ENCODE measurements at regions not wholly inside any gene's neighbourhood (a gene's known extent, or its start where the extent isn't known, plus 50 kb on each side); places are given as distances from the start of the nearest gene placed in this dataset.

DNA sequence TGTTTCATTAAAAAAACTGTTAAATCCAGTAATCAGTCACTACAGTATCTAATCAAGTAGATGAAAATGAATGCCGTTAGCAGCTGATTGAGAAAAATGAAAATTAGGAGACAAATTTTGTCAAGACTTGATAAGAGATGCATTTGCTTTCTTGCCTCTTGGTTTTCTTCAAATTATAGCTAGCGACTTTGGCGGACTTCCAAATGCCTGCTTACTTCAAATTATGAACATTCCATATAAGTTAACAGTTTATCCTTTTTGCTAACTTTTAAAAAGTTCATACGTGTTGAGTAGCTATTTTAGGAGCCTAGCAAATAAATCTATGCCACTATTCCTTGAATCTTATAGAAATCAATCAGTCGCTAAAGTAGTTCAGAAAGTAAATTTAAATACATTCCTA lies 58.8 kb downstream of the PPP4R3C start:
- no peak for DNase-seq
- Histone ChIP-seq H3K9me3 (peaks cover 0 to 4% (median 0%) of the 10 kb centered on the region in 8 donors), H3K27me3 (replicated peaks in 1 of 7) (no peaks in the 10 kb centered on the region), H3K36me3 (no peaks in the 10 kb centered on the region), H3K27ac (no peak overlapping the region), H3K4me1 (no peaks in the 10 kb centered on the region), H3K4me3 (no peak overlapping the region)
- intact Hi-C loops (cut with DNase I; ENCODE audit: low total_unique reads) = no loop called here
- WGBS, 5 donors = 69 to 86% (median 80%) methylated on average over 5 of the region's 5 CpGs
- TF ChIP-seq POLR2A (IDR thresholded peaks at IDR 0.05) = no peak

DNA sequence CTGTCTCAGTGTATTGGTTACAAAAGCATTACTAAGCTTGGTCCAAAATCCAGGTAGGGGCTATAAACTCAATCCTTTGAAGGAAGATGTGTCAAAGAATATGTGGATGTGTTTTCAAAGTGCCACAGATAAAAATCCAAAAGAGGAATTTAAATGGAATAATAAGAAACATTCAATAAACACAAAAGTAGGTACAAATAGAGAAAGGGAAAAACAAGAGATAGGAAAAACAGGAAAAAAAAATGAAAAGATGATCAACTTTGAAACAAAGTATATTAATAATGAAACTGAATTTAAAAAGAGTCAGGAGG lies 64.0 kb downstream of the PPP4R3C start:
- intact Hi-C loops (cut with DNase I; ENCODE audit: low total_unique reads) = no loop called here
- H3K36me3 ChIP-seq = no peaks in the 10 kb centered on the region
- H3K9me3 ChIP-seq = no peaks in the 10 kb centered on the region
- no peak overlapping the region for H3K27ac ChIP-seq
- TF ChIP-seq POLR2AphosphoS5 (IDR thresholded peaks at IDR 0.05) (no peak), POLR2A (IDR thresholded peaks at IDR 0.05) (no peak)
- TF ChIP-seq, protein P1, sequence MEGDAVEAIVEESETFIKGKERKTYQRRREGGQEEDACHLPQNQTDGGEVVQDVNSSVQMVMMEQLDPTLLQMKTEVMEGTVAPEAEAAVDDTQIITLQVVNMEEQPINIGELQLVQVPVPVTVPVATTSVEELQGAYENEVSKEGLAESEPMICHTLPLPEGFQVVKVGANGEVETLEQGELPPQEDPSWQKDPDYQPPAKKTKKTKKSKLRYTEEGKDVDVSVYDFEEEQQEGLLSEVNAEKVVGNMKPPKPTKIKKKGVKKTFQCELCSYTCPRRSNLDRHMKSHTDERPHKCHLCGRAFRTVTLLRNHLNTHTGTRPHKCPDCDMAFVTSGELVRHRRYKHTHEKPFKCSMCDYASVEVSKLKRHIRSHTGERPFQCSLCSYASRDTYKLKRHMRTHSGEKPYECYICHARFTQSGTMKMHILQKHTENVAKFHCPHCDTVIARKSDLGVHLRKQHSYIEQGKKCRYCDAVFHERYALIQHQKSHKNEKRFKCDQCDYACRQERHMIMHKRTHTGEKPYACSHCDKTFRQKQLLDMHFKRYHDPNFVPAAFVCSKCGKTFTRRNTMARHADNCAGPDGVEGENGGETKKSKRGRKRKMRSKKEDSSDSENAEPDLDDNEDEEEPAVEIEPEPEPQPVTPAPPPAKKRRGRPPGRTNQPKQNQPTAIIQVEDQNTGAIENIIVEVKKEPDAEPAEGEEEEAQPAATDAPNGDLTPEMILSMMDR (IDR thresholded peaks at IDR 0.05 in 8 of 11, conservative IDR thresholded peaks at IDR 0.05 in 3 of 11) = peak in 1 of 11 experiments; percentile 11
- DNase-seq = no peak
- H3K4me1 ChIP-seq = no peaks in the 10 kb centered on the region
- H3K4me3 ChIP-seq = no peak overlapping the region
- no peaks in the 10 kb centered on the region for H3K27me3 ChIP-seq (replicated peaks in 1 of 7)

DNA sequence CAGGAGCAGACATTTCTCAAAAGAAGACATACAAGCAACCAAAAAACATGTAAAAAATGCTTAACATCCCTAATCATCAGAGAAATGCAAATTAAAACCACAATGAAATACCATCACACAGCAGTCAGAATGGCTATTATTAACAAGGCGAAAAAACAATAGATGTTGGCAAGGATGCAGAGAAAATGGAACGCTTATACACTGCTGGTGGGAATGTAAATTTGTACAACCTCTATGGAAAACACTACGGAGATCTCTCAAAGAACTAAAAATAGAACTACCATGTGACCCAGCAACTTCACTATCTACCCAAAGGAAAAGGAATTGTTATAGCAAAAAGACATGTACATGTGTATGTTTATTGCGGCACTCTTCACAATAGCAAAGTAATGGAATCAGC lies 71.5 kb downstream of the PPP4R3C start:
- no peak overlapping the region for H3K4me3 ChIP-seq
- intact Hi-C loops (cut with DNase I; ENCODE audit: low total_unique reads) = no loop called here
- 76 to 87% (median 80%) methylated on average over 4 of the region's 4 CpGs for WGBS, 5 donors
- no peak overlapping the region for H3K27ac ChIP-seq
- H3K4me1 ChIP-seq = no peaks in the 10 kb centered on the region
- TF ChIP-seq, protein P1 (IDR thresholded peaks at IDR 0.05 in 8 of 11, conservative IDR thresholded peaks at IDR 0.05 in 3 of 11) = no peak
- no peak for TF ChIP-seq POLR2A (IDR thresholded peaks at IDR 0.05)
- no peak for TF ChIP-seq POLR2AphosphoS5 (IDR thresholded peaks at IDR 0.05)
- H3K36me3 ChIP-seq = no peaks in the 10 kb centered on the region
- no peaks in the 10 kb centered on the region for H3K27me3 ChIP-seq (replicated peaks in 1 of 7)
- DNase-seq = no peak
- no peaks in the 10 kb centered on the region for H3K9me3 ChIP-seq

DNA sequence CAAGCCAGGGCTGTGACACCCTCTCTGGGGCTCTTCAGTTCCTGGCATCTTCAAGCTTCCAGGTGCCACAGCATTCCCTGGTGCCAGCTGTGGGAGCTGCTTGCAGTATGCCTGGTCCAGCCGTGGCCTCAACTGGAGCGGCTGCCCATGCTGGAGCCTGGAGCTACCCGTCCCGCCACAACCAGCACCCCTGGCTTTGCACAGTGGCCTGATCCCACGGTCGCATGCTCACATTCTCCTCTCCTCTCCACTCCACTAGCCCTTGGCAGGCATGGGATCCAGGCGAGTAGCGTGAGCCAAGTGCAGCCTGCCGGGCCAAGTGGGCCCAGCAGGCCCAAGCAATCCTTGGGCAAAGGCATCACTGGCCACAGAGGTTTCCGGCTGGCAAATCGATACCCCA lies 81.7 kb downstream of the PPP4R3C start:
- DNase-seq = no peak
- TF ChIP-seq POLR2AphosphoS5 (IDR thresholded peaks at IDR 0.05) (no peak), POLR2A (IDR thresholded peaks at IDR 0.05) (no peak)
- TF ChIP-seq, protein P1 (IDR thresholded peaks at IDR 0.05 in 8 of 11, conservative IDR thresholded peaks at IDR 0.05 in 3 of 11) = no peak
- intact Hi-C loops (cut with DNase I; ENCODE audit: low total_unique reads) = no loop called here
- Histone ChIP-seq H3K9me3 (no peaks in the 10 kb centered on the region), H3K27me3 (replicated peaks in 1 of 7) (no peaks in the 10 kb centered on the region), H3K4me1 (no peaks in the 10 kb centered on the region), H3K4me3 (no peak overlapping the region), H3K27ac (no peak overlapping the region), H3K36me3 (no peaks in the 10 kb centered on the region)
- 87 to 100% (median 94%) methylated on average over 5 to 11 of the region's 11 CpGs for WGBS, 5 donors

DNA sequence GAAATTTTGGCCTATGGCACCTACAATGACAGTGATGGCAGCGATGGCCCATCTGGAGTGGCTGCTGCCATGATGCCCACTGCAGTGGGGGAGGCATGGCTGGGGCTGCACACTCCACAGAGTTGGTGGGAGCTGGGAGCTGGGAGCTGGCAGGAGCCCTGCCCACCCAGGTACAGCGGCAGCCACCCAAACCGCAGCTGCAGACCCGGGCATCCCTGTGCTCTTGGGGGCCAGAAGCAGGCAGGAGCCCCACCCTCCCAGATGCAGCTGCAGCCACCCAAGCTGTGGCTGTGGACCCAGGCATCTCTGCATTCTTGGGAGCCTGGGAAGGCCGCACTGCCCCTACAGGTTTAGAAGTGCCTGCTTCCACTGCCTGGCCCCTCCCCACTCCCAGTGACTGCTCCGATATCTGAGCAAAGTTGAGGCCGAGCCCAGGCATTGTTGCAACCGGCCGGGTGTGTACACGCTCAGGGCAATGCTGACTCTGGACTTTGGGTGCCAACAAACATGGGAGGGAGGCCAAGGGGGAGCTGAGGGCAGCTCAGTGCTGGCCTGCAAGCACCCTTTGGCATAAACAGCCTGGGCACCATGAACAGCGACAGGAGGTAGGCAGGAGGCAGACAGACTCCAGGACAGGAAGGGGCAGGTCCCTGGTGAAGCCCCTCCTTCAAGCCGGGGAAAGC lies 82.8 kb downstream of the PPP4R3C start:
- Histone ChIP-seq H3K4me3 (no peak overlapping the region), H3K27ac (no peak overlapping the region), H3K27me3 (replicated peaks in 1 of 7) (no peaks in the 10 kb centered on the region), H3K36me3 (no peaks in the 10 kb centered on the region), H3K4me1 (no peaks in the 10 kb centered on the region), H3K9me3 (no peaks in the 10 kb centered on the region)
- intact Hi-C loops (cut with DNase I; ENCODE audit: low total_unique reads) = no loop called here
- no peak for DNase-seq
- WGBS, 5 donors = 75 to 92% (median 87%) methylated on average over 6 to 12 of the region's 12 CpGs
- TF ChIP-seq POLR2AphosphoS5 (IDR thresholded peaks at IDR 0.05) (no peak), POLR2A (IDR thresholded peaks at IDR 0.05) (no peak)
- TF ChIP-seq, protein P1 (IDR thresholded peaks at IDR 0.05 in 8 of 11, conservative IDR thresholded peaks at IDR 0.05 in 3 of 11) = no peak
